NK-92 treated with Interleukin-12 subunit alpha and Interleukin-12 subunit beta, amount 100 ng/mL, for 24 hours (cell line): ENCODE measurements at regions not wholly inside any gene's neighbourhood (a gene's known extent, or its start where the extent isn't known, plus 50 kb on each side); places are given as distances from the start of the nearest gene placed in this dataset.
"Not testable (repeated sequence)": the region's sequence is repeated elsewhere in the genome, so short reads cannot be mapped to it uniquely, and the experiment has no call there.

Experiments
- DNase-seq: peaks from one replicate; lab custom pipeline; 2025; lab: John Stamatoyannopoulos, UW

- no peak for DNase-seq
Observed at GRCh38 chr12:70070494-70071007, 172.7 kb upstream of the CNOT2 start.

DNA sequence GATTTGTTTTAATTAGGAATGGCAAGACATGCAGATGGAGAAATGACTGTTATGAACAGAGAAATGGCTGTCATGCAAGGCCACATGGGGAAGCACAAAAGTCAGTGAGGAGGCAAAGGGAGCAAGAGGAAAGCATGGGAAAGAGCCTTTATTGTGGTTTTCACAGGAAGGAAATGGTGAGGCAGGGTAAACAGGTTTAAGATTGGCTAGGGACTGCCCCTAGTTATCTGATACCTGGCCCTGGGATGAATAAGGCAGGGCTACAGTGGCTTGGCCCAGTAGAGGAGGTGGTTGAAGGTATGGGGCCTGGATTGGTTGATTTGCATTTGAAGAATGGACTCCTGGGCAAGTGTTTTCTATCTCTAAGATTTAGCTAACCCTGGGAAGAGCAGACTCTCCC lies 168.7 kb upstream of the CNOT2 start:
- no peak for DNase-seq

DNA sequence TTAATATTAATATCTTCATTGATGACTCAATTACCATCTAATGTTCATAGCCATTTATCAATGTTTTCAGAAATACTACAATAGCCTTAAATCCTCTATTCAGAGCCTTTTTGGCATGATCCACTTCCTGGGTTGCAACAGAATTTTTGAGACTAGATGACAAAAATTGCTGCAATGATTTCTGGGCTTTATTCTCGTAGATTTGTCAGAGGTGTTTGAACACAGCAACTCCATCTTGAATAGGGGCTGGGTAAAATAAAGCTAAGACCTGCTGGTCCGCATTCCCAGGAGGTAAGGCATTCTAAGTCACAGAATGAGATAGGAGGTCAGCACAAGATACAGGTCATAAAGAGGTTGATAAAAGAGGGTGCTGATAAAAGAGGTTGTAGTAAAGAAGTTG lies 165.8 kb upstream of the CNOT2 start:
- no peak for DNase-seq

- no peak for DNase-seq
Observed at GRCh38 chr12:70078161-70078560, 165.1 kb upstream of the CNOT2 start.

DNA sequence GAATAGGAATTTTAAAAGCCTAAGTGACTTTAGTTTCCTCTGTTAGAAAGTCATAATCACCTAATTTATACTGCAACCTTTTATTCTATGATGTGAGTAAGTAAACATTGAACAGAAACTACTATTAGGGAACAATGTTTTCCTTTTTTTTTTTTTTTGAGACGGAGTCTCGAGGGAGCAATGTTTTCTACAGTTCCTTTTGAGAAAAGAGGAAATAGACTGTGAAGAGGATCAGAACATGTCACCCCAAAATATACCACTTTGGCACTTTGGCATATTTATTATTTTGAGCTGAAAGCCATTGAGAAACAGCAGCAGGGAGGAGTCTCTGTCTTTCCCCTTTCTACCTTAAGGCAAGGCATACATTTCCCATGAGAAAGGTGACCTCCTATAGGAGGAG lies 162.7 kb upstream of the CNOT2 start:
- DNase-seq, result no peak

DNA sequence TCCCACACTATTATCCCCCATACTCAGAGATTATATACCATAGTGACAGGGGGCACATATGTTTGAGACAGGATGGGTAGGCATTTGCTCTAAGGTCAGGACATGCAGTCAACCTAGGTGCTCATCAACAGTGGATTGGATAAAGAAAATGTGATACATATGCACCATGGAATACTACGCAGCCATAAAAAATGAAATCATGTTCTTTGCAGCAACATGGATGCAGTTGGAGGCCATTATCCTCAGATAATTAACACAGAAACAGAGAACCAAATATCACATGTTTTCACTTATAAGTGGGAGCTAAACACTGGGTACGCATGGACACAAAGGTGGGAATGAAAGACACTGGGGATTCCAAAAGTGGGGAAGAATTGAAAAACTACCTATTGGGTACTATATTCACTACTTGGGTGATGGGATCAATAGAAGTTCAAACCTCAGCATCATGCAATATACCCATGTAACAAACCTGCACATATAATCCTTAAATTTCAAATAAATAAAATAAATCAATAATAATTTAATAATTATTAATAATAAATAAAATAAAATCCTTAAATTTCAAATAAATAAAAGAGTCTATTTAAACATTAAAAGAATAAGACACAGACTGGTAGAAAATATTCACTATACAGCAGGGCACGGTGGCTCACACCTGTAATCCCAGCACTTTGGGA lies 160.1 kb upstream of the CNOT2 start:
- DNase-seq, result no peak

DNA sequence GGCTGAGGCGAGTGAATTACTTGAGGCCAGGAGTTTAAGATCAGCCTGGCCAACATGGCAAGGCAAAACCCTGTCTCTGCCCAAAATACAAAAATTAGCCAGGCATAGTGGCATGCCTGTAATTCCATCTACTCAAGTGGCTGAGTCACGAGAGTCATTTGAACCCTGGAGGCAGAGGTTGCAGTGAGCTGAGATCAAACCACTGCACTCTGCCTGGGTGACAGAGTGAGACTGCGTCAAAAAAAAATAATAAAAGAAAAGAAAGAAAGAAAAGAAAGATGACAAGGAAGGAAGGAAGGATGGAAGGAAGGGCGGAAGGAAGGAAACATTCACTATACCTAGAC lies 159.6 kb upstream of the CNOT2 start:
- no peak for DNase-seq

DNA sequence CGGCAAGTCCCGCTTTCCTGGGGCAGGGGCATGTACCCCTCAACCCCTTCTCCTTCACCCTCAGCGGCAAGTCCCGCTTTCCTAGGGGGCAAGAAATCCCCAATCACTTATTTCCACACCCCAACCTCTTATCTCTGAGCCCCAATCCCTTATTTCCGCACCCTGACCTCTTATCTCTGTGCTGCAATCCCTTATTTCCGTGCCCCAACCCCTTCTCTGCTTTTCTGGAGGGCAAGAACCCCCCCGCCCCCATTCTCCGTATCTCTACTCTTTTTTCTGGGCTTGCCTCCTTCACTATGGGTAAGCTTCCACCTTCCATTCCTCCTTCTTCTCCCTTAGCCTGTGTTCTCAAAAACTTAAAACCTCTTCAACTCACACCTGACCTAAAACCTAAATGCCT lies 156.9 kb upstream of the CNOT2 start:
- not testable (repeated sequence) for DNase-seq

GRCh38 chr12:70091021-70091521 lies 152.2 kb upstream of the CNOT2 start:
- DNase-seq, result no peak

DNA sequence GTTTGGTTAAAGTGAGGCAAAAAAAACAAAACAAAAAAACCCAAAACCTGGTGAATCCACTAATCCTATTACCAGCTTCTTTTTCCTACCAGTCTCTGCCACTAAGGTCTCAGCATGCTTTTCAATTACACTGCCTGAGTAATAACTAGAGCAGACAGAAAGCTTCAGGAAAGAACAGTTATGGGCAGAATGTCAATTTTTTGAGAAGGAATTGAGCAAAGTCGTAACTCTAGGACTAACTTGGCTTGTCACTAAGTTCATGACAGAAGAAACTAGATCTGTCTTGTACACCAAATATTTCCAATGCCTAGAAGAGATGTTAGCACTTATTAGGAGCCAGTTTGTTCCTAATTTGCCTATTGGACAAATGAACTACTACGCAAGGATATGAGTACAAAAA lies 148.8 kb upstream of the CNOT2 start:
- no peak for DNase-seq

DNA sequence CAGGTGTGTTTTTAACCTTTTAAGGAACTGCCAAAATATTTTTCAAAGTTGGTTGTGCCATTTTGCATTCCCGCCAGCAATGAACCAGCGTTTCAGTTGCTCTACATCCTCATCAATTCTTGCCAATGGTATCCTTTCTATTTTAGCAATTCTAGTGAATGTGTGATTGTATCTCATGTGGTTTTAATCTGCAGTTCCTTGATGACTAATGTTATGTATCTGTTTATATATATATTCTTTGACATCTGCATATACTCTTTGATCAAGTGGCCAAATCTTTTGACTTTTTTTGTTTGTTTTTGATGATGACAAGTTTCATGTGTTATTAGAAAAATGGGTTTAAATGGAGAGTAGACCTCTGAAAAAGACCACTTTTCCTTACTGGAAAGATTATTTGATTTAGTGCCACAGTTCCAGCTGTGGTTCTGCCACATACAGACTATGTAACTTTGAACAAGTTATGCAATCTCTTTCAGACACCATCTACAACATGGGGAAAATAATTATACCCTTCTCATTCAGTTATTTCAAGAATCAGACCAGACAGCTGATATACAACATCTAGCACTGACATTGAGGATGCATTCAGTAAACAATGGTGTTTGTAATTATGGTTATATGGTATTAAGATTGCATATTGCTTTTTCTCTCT lies 146.3 kb upstream of the CNOT2 start:
- no peak for DNase-seq

DNA sequence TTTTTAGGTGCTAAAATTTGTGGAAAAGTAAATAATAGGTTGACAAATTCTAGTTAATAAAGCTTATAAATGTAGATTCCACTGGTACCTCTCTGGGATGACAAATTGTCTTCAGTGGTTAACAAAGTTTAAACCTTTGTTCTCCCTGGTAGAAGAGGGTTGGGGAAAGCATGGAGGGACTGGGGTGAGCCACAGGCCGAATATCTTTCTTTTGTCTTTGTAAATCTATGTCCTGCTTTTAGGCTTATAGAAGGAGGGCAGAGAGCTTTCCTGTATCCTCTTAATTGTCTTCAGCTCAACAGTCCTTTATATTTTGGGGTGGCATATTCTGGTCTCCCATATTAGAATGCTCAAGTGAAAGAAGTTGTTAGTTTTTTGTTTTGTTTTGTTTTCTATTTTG lies 142.2 kb upstream of the CNOT2 start:
- DNase-seq, result no peak

- DNase-seq, result no peak
Observed at GRCh38 chr12:70106347-70106746, 136.9 kb upstream of the CNOT2 start.

DNA sequence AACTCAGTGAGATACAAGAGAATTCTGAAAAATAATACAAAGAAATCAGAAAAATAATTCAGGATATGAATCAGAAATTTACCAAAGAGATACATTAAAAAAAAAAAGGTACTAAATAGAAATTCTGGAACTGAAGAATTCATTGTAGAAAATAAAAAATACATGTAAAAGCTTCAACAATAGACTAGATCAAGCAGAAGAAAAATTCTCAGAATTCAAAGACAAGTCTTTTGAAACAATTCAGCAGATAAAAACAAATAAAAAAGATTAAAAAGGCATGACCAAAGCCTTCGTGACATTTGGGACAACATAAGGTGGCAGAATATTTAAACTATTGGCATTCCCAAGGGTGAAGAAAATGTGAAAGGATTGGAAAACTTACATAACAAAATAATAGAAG lies 133.1 kb upstream of the CNOT2 start:
- no peak for DNase-seq

- no peak for DNase-seq
Observed at GRCh38 chr12:70117670-70118069, 125.6 kb upstream of the CNOT2 start.

GRCh38 chr12:70120970-70121369 lies 122.3 kb upstream of the CNOT2 start:
- DNase-seq, result no peak

GRCh38 chr12:70121562-70121961 lies 121.7 kb upstream of the CNOT2 start:
- no peak for DNase-seq

- no peak for DNase-seq
Observed at GRCh38 chr12:70122804-70123203, 120.4 kb upstream of the CNOT2 start.

GRCh38 chr12:70149013-70149412 lies 94.2 kb upstream of the CNOT2 start:
- DNase-seq, result no peak

DNA sequence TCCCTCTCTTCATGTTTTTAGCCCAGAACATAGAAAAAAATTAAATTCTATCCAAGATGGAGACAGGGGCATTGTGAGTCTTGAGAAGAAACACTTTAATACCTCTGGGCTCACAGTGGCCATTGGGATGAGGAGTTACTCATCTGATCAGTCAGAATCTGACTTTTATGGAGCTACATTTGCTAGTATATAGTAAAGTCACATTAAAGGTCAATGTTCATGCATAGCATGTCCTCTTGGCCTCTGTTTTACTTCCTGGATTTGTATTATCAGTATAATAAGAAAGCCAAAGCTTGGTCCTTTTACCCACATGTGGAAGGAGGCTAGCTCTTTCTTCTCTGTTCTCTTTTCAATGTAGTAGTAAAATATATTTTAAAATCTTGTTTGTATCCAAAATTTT lies 93.6 kb upstream of the CNOT2 start:
- no peak for DNase-seq

GRCh38 chr12:70150230-70150629 lies 93.0 kb upstream of the CNOT2 start:
- no peak for DNase-seq

DNA sequence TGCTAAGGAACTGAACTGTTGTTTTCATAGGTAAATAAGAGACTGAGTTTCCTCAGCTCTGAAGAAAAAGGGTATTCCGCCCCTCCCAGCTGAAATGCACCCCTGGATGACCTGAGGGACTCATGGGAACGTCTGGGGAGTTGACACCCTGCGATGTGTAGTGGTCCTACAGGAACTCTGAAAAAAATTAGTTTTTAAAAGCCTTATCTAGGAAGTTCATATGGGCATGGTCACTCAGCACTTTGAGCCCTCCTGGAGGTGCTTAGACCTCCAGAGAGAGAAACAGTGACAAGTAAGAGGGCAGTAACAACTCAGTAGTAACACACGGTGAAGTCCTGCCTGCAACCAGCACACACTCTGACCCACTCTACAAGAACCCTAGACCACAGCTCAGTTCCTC lies 91.2 kb upstream of the CNOT2 start:
- no peak for DNase-seq

DNA sequence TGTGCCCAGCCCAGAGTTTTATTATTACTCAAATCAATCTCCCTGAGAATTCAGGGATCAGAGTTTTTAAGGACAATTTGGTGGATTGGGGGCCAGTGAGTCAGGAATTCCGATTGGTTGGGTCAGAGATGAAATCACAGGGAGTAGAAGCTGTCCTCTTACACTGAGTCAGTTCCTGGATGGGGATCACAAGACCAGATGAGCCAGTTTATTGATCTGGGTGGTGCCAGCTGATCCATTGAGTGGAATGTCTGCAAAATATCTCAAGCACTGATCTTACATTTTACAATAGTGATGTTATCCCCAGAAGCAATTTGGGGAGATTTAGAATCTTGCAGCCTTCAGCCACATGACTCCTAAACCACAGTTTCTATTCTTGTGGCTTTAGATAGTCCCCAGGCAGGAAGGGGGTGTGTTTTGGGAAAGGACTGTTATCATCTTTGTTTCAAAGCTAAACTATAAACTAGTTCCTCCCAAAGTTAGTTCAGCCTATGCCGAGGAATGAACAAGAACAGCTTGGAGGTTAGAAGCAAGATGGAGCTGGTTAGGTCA lies 89.1 kb upstream of the CNOT2 start:
- DNase-seq, result no peak
